ENCODE measurements at regions not wholly inside any gene's neighbourhood (a gene's known extent, or its start where the extent isn't known, plus 50 kb on each side); places are given as distances from the start of the nearest gene placed in this dataset.

DNA sequence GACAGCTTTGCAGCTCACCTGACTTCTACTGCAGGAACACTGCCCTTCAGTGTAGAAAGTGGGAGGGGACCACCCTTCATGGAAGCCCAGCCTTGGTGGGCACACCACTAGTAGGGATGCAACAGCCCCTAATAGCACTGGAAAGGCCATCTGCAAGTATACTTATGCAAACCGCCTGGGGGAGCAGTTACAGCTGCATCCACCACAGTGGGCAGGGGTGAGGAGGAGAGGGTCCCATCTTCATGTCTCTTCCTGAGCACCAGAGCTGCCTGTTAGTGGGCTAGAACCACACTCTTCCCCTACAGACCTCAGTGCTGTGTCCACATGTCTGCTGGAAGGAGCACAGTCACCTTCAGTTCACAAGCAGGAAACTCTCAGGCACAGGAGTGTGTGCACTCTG, 66.2 kb upstream of the LHX8 start:
- TF ChIP-seq, protein P1, sequence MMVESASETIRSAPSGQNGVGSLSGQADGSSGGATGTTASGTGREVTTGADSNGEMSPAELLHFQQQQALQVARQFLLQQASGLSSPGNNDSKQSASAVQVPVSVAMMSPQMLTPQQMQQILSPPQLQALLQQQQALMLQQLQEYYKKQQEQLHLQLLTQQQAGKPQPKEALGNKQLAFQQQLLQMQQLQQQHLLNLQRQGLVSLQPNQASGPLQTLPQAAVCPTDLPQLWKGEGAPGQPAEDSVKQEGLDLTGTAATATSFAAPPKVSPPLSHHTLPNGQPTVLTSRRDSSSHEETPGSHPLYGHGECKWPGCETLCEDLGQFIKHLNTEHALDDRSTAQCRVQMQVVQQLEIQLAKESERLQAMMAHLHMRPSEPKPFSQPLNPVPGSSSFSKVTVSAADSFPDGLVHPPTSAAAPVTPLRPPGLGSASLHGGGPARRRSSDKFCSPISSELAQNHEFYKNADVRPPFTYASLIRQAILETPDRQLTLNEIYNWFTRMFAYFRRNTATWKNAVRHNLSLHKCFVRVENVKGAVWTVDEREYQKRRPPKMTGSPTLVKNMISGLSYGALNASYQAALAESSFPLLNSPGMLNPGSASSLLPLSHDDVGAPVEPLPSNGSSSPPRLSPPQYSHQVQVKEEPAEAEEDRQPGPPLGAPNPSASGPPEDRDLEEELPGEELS (CRISPR knock-in tag; IDR thresholded peaks at IDR 0.05): no peak
- TF ChIP-seq, protein P2, sequence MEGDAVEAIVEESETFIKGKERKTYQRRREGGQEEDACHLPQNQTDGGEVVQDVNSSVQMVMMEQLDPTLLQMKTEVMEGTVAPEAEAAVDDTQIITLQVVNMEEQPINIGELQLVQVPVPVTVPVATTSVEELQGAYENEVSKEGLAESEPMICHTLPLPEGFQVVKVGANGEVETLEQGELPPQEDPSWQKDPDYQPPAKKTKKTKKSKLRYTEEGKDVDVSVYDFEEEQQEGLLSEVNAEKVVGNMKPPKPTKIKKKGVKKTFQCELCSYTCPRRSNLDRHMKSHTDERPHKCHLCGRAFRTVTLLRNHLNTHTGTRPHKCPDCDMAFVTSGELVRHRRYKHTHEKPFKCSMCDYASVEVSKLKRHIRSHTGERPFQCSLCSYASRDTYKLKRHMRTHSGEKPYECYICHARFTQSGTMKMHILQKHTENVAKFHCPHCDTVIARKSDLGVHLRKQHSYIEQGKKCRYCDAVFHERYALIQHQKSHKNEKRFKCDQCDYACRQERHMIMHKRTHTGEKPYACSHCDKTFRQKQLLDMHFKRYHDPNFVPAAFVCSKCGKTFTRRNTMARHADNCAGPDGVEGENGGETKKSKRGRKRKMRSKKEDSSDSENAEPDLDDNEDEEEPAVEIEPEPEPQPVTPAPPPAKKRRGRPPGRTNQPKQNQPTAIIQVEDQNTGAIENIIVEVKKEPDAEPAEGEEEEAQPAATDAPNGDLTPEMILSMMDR (IDR thresholded peaks at IDR 0.05): peak; percentile 44; the same call in 1 of the 2 replicates
- TF ChIP-seq ZNF138 (CRISPR knock-in tag; conservative IDR thresholded peaks at IDR 0.05) (no peak), ZNF423 (CRISPR knock-in tag; IDR thresholded peaks at IDR 0.05) (no peak)

All from WTC11 (cell line).